Globus pallidus (tissue), 1 donor: ENCODE measurements at regions not wholly inside any gene's neighbourhood (a gene's known extent, or its start where the extent isn't known, plus 50 kb on each side); places are given as distances from the start of the nearest gene placed in this dataset.
"Not testable (repeated sequence)": the region's sequence is repeated elsewhere in the genome, so short reads cannot be mapped to it uniquely, and the experiment has no call there.

Experiments used
- DNase-seq: peaks from one replicate; pipeline ENCODE4 v3.0.0-alpha.2; 2015; ENCODE audit warnings: low spot score

- no peak for DNase-seq
Measured at GRCh38 chr14:105636935-105637334, 110.6 kb downstream of the TMEM121 start.

DNA sequence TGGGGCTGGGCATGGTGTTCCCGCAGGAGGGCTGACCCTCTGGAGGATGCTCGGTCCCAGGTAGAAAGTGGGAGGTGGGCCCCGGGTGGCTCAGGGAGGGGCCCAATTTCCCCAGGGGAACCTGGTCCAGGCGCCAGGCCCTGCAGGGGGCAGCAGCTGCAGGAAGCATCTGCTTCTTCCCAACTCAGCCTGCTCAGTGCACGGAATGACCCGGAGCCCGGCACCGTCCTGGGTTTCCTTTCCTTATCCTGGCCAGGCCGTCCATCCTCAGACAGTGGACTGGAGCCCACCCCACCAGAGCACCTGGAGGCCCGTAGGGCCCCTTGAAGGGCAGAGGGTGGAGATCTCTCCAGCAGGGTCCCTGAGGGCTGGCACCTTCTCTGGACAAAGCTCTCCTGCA lies 111.0 kb downstream of the TMEM121 start:
- DNase-seq, result not testable (repeated sequence)

GRCh38 chr14:105639969-105640931 lies 113.9 kb downstream of the TMEM121 start:
- not testable (repeated sequence) for DNase-seq

GRCh38 chr14:105641075-105641937 lies 114.9 kb downstream of the TMEM121 start:
- no peak for DNase-seq

- DNase-seq, result not testable (repeated sequence)
Measured at GRCh38 chr14:105641951-105642350, 115.6 kb downstream of the TMEM121 start.

DNA sequence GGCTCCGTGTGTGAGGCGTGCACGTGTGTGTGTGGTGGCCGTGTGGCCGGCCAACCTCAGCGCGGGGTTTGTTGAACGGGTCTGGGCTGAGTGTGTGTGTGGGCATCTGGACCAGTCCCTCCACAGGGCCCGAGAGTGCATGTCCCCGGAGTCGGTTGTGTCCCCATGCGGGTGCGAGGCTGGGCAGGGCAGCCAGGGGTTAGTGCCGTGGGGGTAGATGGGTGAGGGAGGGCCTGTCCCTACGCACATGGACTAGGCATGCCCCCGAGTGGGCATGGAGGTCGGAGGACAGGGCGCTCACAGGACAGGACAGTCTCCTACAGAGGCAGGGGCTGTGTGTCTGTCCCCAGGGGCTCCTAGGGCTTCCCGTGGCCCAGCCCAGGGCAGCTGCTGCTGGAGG lies 116.1 kb downstream of the TMEM121 start:
- not testable (repeated sequence) for DNase-seq

DNA sequence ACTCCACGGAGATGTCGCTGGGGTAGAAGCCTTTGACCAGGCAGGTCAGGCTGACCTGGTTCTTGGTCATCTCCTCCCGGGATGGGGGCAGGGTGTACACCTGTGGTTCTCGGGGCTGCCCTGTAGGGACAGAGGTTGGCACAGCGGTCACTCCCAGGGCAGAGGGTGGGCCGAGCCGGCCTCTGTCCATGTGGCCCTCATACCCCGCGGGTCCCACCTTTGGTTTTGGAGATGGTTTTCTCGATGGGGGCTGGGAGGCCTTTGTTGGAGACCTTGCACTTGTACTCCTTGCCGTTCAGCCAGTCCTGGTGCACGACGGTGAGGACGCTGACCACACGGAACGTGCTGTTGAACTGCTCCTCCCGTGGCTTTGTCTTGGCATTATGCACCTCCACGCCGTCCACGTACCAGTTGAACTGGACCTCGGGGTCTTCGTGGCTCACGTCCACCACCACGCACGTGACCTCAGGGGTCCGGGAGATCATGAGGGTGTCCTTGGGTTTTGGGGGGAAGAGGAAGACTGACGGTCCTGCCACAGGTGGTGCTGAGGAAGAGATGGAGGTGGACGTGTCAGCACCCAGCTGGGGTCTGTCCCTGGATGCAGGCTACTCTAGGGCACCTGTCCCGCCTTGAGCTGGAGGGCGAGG lies 117.1 kb downstream of the TMEM121 start:
- DNase-seq, result not testable (repeated sequence)

GRCh38 chr14:105644053-105644435 lies 117.7 kb downstream of the TMEM121 start:
- not testable (repeated sequence) for DNase-seq

DNA sequence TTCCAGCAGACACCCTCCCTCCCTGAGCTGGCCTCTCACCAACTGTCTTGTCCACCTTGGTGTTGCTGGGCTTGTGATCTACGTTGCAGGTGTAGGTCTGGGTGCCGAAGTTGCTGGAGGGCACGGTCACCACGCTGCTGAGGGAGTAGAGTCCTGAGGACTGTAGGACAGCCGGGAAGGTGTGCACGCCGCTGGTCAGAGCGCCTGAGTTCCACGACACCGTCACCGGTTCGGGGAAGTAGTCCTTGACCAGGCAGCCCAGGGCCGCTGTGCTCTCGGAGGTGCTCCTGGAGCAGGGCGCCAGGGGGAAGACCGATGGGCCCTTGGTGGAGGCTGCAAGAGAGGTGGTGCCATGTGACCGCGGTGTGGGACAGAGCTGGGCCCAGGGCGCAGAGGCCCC lies 118.1 kb downstream of the TMEM121 start:
- DNase-seq, result not testable (repeated sequence)

DNA sequence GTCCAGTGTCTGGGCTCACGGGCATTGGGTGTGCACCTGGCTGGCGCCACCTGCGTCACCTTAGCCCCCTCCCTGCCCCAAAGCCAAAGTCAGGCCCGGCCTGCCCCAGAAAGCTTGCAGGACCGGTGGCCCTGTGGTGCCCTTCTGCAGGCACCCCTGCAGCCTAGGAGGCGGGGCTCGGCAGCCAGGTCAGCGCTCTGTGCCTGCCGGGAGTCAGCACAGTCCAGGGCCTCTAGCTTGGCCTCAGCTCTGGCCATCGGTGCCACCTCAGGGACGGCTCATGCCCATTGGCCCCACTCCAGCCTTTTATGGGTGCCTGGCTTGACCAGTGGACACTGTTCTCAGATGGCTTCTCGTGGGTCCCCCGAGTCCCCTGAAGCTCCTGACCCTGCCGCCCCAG lies 118.5 kb downstream of the TMEM121 start:
- not testable (repeated sequence) for DNase-seq

DNA sequence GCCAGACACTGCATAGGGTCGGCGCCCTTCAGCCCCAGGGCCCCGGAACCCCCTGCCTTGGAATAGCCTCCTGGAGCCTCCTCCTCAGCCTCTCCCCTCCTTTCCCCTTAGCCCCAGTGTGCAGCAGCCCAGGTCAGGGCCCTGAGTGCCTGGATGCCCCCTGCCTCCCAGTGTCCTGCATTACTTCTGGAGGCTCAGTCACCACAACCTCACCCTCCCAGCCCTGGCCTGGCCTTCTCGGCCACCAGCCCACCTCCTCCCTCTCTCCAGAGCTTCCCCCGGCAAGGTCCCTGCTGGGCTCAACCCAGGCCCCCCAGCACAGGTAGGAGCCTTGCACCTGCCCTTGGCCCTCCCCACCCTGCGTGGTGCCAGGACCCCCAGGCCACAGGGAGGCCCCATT lies 119.0 kb downstream of the TMEM121 start:
- DNase-seq, result not testable (repeated sequence)

GRCh38 chr14:105646175-105646574 lies 119.8 kb downstream of the TMEM121 start:
- no peak for DNase-seq

DNA sequence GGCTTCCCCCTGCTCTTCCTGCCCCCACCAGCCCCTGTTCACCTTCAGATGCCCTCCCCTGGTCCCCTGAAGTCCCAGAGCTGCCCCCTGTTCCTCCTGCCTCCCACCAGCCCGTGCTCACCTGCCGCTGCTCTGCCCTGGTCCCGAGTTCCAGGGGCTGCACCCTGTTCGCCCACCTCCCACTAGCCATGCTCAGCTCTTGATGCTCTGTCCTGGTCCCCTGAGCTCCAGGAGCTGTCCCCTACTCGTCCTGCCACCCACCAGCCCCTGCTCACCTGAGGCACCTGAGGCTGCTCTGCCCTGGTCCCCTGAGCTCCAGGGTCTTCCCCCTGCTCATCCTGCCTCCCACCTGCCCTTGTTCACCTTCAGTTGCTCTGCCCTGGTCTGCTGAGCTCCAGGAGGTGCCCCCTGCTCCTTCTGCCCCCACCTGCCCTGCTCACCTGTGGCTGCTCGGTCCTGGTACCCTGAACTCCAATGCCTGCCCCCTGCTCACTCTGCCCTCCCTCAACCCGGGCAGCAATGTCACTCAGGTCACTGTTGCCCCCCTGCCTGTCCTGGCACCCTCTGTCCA lies 120.4 kb downstream of the TMEM121 start:
- not testable (repeated sequence) for DNase-seq

- DNase-seq, result not testable (repeated sequence)
Measured at GRCh38 chr14:105647426-105647783, 121.0 kb downstream of the TMEM121 start.

DNA sequence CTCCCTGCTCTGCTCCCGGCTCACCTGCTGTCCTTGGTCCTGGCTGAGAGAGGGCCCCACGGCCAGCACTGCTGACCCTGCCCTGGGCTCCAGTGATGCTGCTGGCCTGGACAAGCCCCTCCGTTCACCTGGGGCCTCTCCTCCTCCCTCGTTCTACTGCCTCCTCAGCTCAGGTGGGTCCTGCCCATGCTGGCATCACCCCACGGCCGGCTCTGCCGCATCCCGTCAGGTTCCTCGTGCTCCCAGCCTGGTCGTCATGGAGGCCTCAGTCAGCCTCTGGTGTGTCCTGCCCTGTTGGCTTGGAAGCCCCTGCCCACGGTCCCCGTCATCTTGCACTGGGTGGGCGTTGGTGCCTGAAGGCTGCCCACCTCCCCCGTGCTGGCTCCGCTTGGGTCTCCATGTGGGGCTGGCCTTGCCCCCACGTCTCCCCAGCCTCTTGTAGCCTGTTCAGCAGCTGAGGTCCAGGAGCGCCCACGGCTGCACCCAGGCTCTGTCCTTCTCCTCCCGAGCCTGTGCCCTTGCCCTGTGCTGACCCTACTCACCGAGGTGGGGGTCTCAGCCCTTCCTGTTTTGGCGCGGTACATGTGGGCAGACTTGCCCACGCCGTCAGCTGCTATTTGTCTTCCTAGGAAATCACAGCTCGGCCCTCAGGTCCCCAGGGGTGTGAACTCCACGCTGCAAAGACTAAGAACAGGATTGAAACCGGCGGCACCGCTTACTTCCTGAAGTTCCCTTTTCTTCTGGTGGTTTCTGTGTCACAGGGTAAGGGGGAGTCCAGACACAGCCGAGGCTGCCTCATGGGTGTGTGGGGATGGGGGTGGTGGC lies 121.6 kb downstream of the TMEM121 start:
- DNase-seq, result no peak

GRCh38 chr14:105648609-105649535 lies 122.5 kb downstream of the TMEM121 start:
- DNase-seq, result not testable (repeated sequence)

DNA sequence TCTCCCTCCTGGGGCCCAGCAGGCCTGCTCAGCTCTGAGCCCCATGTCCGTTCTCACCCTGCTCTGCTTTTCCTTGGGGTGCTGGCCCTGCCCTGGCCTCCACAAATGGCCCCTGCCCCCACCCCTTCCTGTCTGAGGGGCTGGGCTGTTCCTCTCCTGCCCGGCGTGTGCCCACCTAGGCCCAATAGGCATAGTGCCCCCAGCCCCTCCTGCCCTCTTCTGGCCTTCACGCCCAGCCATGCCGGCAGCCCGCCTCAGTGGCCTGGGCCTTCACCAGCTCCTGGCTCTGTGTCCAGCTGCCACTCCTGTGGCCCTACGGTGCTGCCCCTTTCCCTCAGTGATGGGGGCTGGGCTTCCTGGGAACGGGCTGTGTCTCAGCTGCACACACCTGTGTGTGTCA lies 125.9 kb downstream of the TMEM121 start:
- DNase-seq, result not testable (repeated sequence)

GRCh38 chr14:105653921-105654320 lies 127.5 kb downstream of the TMEM121 start:
- not testable (repeated sequence) for DNase-seq

DNA sequence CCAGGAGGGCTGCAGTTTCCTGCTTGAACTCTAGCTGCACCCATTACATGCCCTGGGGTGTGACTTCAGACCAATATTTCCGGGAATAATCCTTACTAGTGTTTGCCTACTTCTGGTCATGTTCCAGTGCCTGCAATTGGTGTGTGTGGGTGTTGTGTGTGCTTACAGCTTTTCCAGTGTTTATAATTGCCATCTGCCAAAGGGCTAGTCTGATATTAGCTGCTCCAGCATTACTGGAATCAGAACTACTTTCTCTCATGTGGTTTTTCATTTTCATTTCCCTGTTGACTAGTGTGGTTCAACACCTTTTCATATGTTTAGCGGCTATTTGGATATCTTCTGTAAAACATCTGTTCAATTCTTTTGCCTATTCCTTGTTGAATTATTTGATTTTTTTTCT lies 132.9 kb downstream of the TMEM121 start:
- DNase-seq, result not testable (repeated sequence)
